OCI-LY7 (cell line): ENCODE measurements at regions not wholly inside any gene's neighbourhood (a gene's known extent, or its start where the extent isn't known, plus 50 kb on each side); places are given as distances from the start of the nearest gene placed in this dataset.

Experiments
- BruUV-seq: library from RNA; stranded (reverse); fragments of 400-500 nt; replicated peaks from 2 replicates; lab custom pipeline; 2021; lab: Mats Ljungman, UMichigan
- CTCF ChIA-PET: fragments of 300-600 bp; sonication (Branson Sonifier 250); formaldehyde crosslinking; loops from one replicate; lab custom pipeline; 2022; ENCODE audit warnings: antibody characterized with exemption; ENCODE audit not compliant: unreplicated experiment; lab: Charles Lee
- POLR2A ChIA-PET: fragments of 300-600 bp; sonication (Branson Sonifier 250); formaldehyde crosslinking; loops from one replicate; lab custom pipeline; 2022; ENCODE audit warnings: antibody characterized with exemption; lab: Charles Lee
- DNase-seq: peaks from one replicate; pipeline ENCODE4 v3.0.0-alpha.2; 2015; ENCODE audit warnings: low spot score
- H2AFZ ChIP-seq: fragments of 200-600 bp; sonication (generic), shearing (Covaris generic); 2 replicates; pipeline ENCODE4 v1.6.1; 2014; ENCODE audit warnings: mild to moderate bottlenecking, antibody characterized with exemption, low read length, moderate library complexity
- H3K27ac ChIP-seq: fragments of 200-600 bp; sonication (generic); 2 replicates; pipeline ENCODE4 v1.5.1; 2014; ENCODE audit warnings: mixed run types, low read depth, mild to moderate bottlenecking, moderate library complexity, low read length, inconsistent platforms; ENCODE audit not compliant: poor library complexity, severe bottlenecking
- H3K36me3 ChIP-seq: fragments of 200-600 bp; sonication (generic); 2 replicates; pipeline ENCODE4 v1.6.1; 2014; ENCODE audit warnings: mild to moderate bottlenecking, antibody characterized with exemption, low read length, moderate library complexity, mixed read lengths; ENCODE audit not compliant: insufficient read depth
- H3K4me1 ChIP-seq: fragments of 200-600 bp; sonication (generic); 2 replicates; pipeline ENCODE4 v1.5.1; 2014; ENCODE audit warnings: mild to moderate bottlenecking, low read length; ENCODE audit not compliant: insufficient read depth, poor library complexity, severe bottlenecking
- H3K4me2 ChIP-seq: fragments of 200-600 bp; sonication (generic); 2 replicates; pipeline ENCODE4 v1.6.1; 2014; ENCODE audit warnings: mild to moderate bottlenecking, low read length
- H3K4me3 ChIP-seq: fragments of 200-600 bp; sonication (generic); 2 replicates; pipeline ENCODE4 v1.5.1; 2014; ENCODE audit warnings: mild to moderate bottlenecking, low read depth, low read length; ENCODE audit not compliant: poor library complexity, severe bottlenecking
- H3K79me2 ChIP-seq: fragments of 200-600 bp; sonication (generic); 2 replicates; pipeline ENCODE4 v1.6.1; 2016; ENCODE audit warnings: low read depth, mild to moderate bottlenecking, low read length, moderate library complexity, mixed read lengths; ENCODE audit not compliant: insufficient read depth
- H3K9me2 ChIP-seq: fragments of 200-600 bp; sonication (generic); 2 replicates; pipeline ENCODE4 v1.6.1; 2016; ENCODE audit warnings: mild to moderate bottlenecking, low read length, mixed read lengths; ENCODE audit not compliant: insufficient read depth
- H3K9me3 ChIP-seq: fragments of 200-600 bp; sonication (generic); 2 replicates; pipeline ENCODE4 v1.6.1; 2014; ENCODE audit warnings: mild to moderate bottlenecking, mixed run types, low read length, mixed read lengths
- H4K20me1 ChIP-seq: fragments of 200-600 bp; sonication (generic); 2 replicates; pipeline ENCODE4 v1.6.1; 2014; ENCODE audit warnings: mild to moderate bottlenecking, antibody characterized with exemption, low read length, moderate library complexity, mixed read lengths; ENCODE audit not compliant: insufficient read depth
- EZH2phosphoT487 ChIP-seq: fragments of 200-600 bp; sonication (generic); IDR thresholded peaks from 2 replicates; pipeline ENCODE4 v1.6.1; 2018; ENCODE audit warnings: low read depth, borderline replicate concordance, mild to moderate bottlenecking, mixed run types, antibody characterized with exemption, low read length, moderate library complexity, mixed read lengths
- intact Hi-C: fragments of 100-400 bp; cut with micrococcal nuclease; formaldehyde crosslinking; loops from one replicate; pipeline ENCODE4 v1.10.0; 2022; ENCODE audit not compliant: unreplicated experiment
- TF ChIP-seq, protein P1 (sequence below): fragments of 200-600 bp; sonication (generic); conservative IDR thresholded peaks from 2 replicates; pipeline ENCODE4 v1.5.1; 2014; ENCODE audit warnings: mild to moderate bottlenecking, antibody characterized with exemption, low read length, moderate library complexity, mixed read lengths

DNA sequence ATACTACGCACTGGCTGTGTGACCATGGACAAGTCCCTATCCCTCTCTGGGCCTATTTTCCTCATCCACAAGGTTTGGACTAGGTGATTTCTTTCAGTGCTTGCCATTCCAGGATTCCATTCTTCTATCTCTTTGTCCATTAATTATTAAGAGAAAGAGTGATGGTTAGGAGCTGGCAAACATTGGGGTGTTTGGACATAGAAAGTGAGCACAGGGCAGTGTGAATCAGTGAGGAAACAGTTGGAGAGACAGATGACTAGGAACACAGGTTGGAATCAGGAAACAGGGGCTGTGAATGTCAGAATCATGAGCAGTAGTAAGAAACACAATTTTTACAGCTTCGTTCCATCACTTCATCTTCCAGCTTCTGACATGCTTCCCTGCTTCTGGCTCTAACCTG is 211.8 kb downstream of the INSC start:
- H3K9me3 ChIP-seq: no peaks in the 10 kb centered on the region
- H4K20me1 ChIP-seq: no peaks in the 10 kb centered on the region
- H3K4me2 ChIP-seq: no peak overlapping the region
- intact Hi-C loops: no loop called here
- no peak for DNase-seq
- H3K4me3 ChIP-seq: no peak overlapping the region
- H3K4me1 ChIP-seq: no peaks in the 10 kb centered on the region
- H3K9me2 ChIP-seq: no peaks in the 10 kb centered on the region
- CTCF ChIA-PET: no interaction called here
- TF ChIP-seq EZH2phosphoT487: no peak
- BruUV-seq: no TSS peak
- no peak overlapping the region for H2AFZ ChIP-seq
- no peak overlapping the region for H3K27ac ChIP-seq
- POLR2A ChIA-PET: no interaction called here
- no peaks in the 10 kb centered on the region for H3K36me3 ChIP-seq
- H3K79me2 ChIP-seq: no peaks in the 10 kb centered on the region

DNA sequence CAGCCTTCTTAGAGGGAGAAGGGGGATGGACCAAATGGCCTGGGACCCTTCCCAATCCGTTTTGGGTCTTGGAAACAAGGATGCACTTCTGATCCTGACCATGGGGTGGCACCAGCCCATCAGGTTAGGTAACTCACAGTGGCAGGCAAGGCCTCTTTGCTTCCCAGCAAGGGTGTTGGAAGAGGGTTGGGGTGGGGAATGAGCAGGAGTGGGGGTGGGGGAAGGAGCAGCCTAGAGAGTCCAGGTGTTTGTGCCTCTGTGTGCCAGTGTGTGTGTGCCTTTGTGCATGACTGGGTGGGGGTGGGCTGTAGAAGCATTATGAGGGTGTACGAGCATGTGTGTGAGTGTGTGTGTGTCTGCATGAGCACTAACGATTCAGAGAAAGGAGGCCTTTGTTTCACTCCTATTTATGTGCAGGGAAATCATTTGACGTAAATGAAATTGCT is 213.1 kb downstream of the INSC start:
- TF ChIP-seq, protein P1, sequence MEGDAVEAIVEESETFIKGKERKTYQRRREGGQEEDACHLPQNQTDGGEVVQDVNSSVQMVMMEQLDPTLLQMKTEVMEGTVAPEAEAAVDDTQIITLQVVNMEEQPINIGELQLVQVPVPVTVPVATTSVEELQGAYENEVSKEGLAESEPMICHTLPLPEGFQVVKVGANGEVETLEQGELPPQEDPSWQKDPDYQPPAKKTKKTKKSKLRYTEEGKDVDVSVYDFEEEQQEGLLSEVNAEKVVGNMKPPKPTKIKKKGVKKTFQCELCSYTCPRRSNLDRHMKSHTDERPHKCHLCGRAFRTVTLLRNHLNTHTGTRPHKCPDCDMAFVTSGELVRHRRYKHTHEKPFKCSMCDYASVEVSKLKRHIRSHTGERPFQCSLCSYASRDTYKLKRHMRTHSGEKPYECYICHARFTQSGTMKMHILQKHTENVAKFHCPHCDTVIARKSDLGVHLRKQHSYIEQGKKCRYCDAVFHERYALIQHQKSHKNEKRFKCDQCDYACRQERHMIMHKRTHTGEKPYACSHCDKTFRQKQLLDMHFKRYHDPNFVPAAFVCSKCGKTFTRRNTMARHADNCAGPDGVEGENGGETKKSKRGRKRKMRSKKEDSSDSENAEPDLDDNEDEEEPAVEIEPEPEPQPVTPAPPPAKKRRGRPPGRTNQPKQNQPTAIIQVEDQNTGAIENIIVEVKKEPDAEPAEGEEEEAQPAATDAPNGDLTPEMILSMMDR: peak; percentile 70
- TF ChIP-seq EZH2phosphoT487: no peak
- peak; percentile 1 for DNase-seq
- H3K27ac ChIP-seq: no peak overlapping the region
- H3K79me2 ChIP-seq: no peaks in the 10 kb centered on the region
- H4K20me1 ChIP-seq: no peaks in the 10 kb centered on the region
- POLR2A ChIA-PET: no interaction called here
- H3K36me3 ChIP-seq: no peaks in the 10 kb centered on the region
- no peak overlapping the region for H3K4me2 ChIP-seq
- CTCF ChIA-PET: no interaction called here
- intact Hi-C loops: no loop called here
- H3K4me3 ChIP-seq: no peak overlapping the region
- BruUV-seq: no TSS peak
- H3K9me3 ChIP-seq: no peaks in the 10 kb centered on the region
- H3K9me2 ChIP-seq: no peaks in the 10 kb centered on the region
- no peak overlapping the region for H2AFZ ChIP-seq
- H3K4me1 ChIP-seq: no peaks in the 10 kb centered on the region

DNA sequence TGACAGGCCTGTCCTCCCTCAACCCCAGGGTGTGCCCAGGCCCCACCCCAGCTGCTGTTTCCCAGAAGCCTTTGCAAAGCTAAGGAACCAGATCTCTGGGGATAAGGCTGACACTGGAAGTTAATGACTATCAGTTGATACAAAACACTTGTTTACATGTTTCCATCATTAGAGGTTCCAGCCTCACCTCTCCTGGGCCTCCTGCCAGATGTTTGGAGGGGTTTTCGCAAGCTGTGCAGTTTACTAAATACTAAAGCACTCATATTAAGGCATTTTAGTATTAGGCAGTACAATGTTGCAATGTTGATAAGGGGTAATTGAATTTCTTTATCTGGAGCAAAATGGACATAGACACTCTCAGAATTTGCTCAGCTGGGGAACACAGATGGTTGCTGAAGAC is 218.7 kb downstream of the INSC start:
- no TSS peak for BruUV-seq
- TF ChIP-seq, protein P1: no peak
- no peak for TF ChIP-seq EZH2phosphoT487
- H2AFZ ChIP-seq: no peak overlapping the region
- no peak for DNase-seq
- H3K27ac ChIP-seq: no peak overlapping the region
- no peak overlapping the region for H3K4me3 ChIP-seq
- H3K9me2 ChIP-seq: no peaks in the 10 kb centered on the region
- H3K4me1 ChIP-seq: no peaks in the 10 kb centered on the region
- no peak overlapping the region for H3K4me2 ChIP-seq
- ChIA-PET POLR2A (interaction anchor here (0.6 kb wide), 1 partner anchor 1714 kb away, joined by 3 read pairs; no protein-coding TSS in a partner anchor), CTCF (no interaction called here)
- H3K9me3 ChIP-seq: no peaks in the 10 kb centered on the region
- H3K79me2 ChIP-seq: no peaks in the 10 kb centered on the region
- intact Hi-C loops: no loop called here
- H4K20me1 ChIP-seq: no peaks in the 10 kb centered on the region
- no peaks in the 10 kb centered on the region for H3K36me3 ChIP-seq
